IMR-90 (cell line): ENCODE measurements at regions not wholly inside any gene's neighbourhood (a gene's known extent, or its start where the extent isn't known, plus 50 kb on each side); places are given as distances from the start of the nearest gene placed in this dataset.

ENCODE experiments used
- CHD1 ChIP-seq: IDR thresholded peaks from 2 replicates; pipeline ENCODE4 v1.6.1; 2012; ENCODE audit warnings: low read depth, low read length, improper control_type of control experiment
- CTCF ChIP-seq: conservative IDR thresholded peaks from 2 replicates; pipeline ENCODE4 v1.5.1; 2012; ENCODE audit warnings: mild to moderate bottlenecking, low read depth, low read length, improper control_type of control experiment
- FOS ChIP-seq: fragments of 150-350 bp; IDR thresholded peaks from 2 replicates; pipeline ENCODE4 v1.6.1; 2016; ENCODE audit warnings: low read depth, low read length
- NFE2L2 ChIP-seq: fragments of 150-350 bp; IDR thresholded peaks from 2 replicates; pipeline ENCODE4 v1.6.1; 2016; ENCODE audit warnings: low read depth, mild to moderate bottlenecking, low read length
- POLR2A ChIP-seq: IDR thresholded peaks from 2 replicates; pipeline ENCODE4 v1.6.1; 2012; ENCODE audit warnings: mild to moderate bottlenecking, low read depth, low read length
- RCOR1 ChIP-seq: IDR thresholded peaks from 2 replicates; pipeline ENCODE4 v1.6.1; 2012; ENCODE audit warnings: mild to moderate bottlenecking, low read length, improper control_type of control experiment; ENCODE audit not compliant: insufficient replicate concordance
- RFX5 ChIP-seq: IDR thresholded peaks from 2 replicates; pipeline ENCODE4 v1.8.0; 2012; ENCODE audit warnings: low read depth, mild to moderate bottlenecking, low read length, moderate library complexity
- TF ChIP-seq, protein P1 (sequence below): fragments of 150-350 bp; IDR thresholded peaks from 2 replicates; pipeline ENCODE4 v1.6.1; 2017; ENCODE audit warnings: mild to moderate bottlenecking, antibody characterized with exemption, low read length, low read depth

- TF ChIP-seq CTCF (no peak), POLR2A (no peak), CHD1 (no peak), RFX5 (no peak), FOS (no peak), RCOR1 (no peak), NFE2L2 (no peak)
- TF ChIP-seq, protein P1, sequence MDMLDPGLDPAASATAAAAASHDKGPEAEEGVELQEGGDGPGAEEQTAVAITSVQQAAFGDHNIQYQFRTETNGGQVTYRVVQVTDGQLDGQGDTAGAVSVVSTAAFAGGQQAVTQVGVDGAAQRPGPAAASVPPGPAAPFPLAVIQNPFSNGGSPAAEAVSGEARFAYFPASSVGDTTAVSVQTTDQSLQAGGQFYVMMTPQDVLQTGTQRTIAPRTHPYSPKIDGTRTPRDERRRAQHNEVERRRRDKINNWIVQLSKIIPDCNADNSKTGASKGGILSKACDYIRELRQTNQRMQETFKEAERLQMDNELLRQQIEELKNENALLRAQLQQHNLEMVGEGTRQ, result no peak
Observed at GRCh38 chr13:86825410-86825809, 845.8 kb upstream of the SLITRK5 start.
